Common myeloid progenitor, CD34-positive (primary cell): ENCODE measurements at regions not wholly inside any gene's neighbourhood (a gene's known extent, or its start where the extent isn't known, plus 50 kb on each side); places are given as distances from the start of the nearest gene placed in this dataset.

Experiments
- CTCF ChIA-PET: fragments of 350-600 bp; sonication (Branson Sonifier 250); formaldehyde crosslinking; loops from one replicate; lab custom pipeline; 2021; ENCODE audit warnings: antibody characterized with exemption; lab: Charles Lee
- POLR2A ChIA-PET: fragments of 350-600 bp; sonication (Branson Sonifier 250); formaldehyde crosslinking; loops from one replicate; lab custom pipeline; 2021; ENCODE audit warnings: antibody characterized with exemption; lab: Charles Lee
- DNase-seq, 3 donors: peaks; one replicate each; pipeline versions ENCODE4 v3.0.0 to v3.0.0-alpha.2; 2013
- H3K27ac ChIP-seq, 2 experiments: 1 replicate in 1 of 2; 2 replicates in 1 of 2; pipeline ENCODE4 v1.7.0; 2013; ENCODE audit warnings: inconsistent platforms in 2 of 2, low read length in 2 of 2, mild to moderate bottlenecking in 2 of 2, low read depth in 1 of 2, moderate library complexity in 1 of 2; ENCODE audit not compliant: severe bottlenecking in 2 of 2, insufficient read depth in 1 of 2, poor library complexity in 1 of 2
- H3K27me3 ChIP-seq, 5 experiments: replicated peaks in 2 of 5; 1 replicate in 3 of 5; 2 replicates in 2 of 5; pipeline versions ENCODE4 v1.6.1 to v1.7.0; 2013; ENCODE audit warnings: low read length in 4 of 5, mild to moderate bottlenecking in 2 of 5, moderate library complexity in 2 of 5, inconsistent platforms in 1 of 5; ENCODE audit not compliant: insufficient read depth in 5 of 5, control insufficient read depth in 4 of 5
- H3K36me3 ChIP-seq, 4 experiments: 1 replicate in 2 of 4; 2 replicates in 2 of 4; pipeline versions ENCODE4 v1.6.1 to v1.7.0; 2013; ENCODE audit warnings: low read length in 3 of 4, control low read depth in 1 of 4, mild to moderate bottlenecking in 1 of 4; ENCODE audit not compliant: control insufficient read depth in 4 of 4, insufficient read depth in 4 of 4
- H3K4me1 ChIP-seq, 4 experiments: 1 replicate in 3 of 4; 2 replicates in 1 of 4; pipeline versions ENCODE4 v1.6.1 to v1.7.1; 2013; ENCODE audit warnings: low read length in 3 of 4, mild to moderate bottlenecking in 3 of 4, control low read depth in 1 of 4, inconsistent platforms in 1 of 4, moderate library complexity in 1 of 4; ENCODE audit not compliant: control insufficient read depth in 4 of 4, insufficient read depth in 4 of 4; ENCODE audit errors: control extremely low read depth in 1 of 4
- H3K4me3 ChIP-seq, 7 experiments: 1 replicate in 4 of 7; 2 replicates in 3 of 7; pipeline versions ENCODE4 v1.5.1 to v1.7.0; 2013; ENCODE audit warnings: mild to moderate bottlenecking in 7 of 7, low read length in 6 of 7, moderate library complexity in 6 of 7, inconsistent platforms in 2 of 7, low read depth in 2 of 7, control low read depth in 1 of 7; ENCODE audit not compliant: insufficient read depth in 4 of 7, control insufficient read depth in 1 of 7; ENCODE audit errors: extremely low read depth in 1 of 7
- H3K9me3 ChIP-seq, 5 experiments: 1 replicate in 4 of 5; 2 replicates in 1 of 5; pipeline versions ENCODE4 v1.6.1 to v1.7.1; 2013; ENCODE audit warnings: low read length in 4 of 5, mild to moderate bottlenecking in 2 of 5, inconsistent platforms in 1 of 5, low read depth in 1 of 5, moderate library complexity in 1 of 5; ENCODE audit not compliant: control insufficient read depth in 4 of 5, insufficient read depth in 2 of 5; ENCODE audit errors: control extremely low read depth in 1 of 5
- WGBS: methylation state at CpG from one replicate; pipeline ENCODE4 v1.1.5; 2013; ENCODE audit not compliant: insufficient coverage; 5-methylcytosine and 5-hydroxymethylcytosine counted together

- DNase-seq, result no peak
- H3K27me3 ChIP-seq, result peaks cover 0 to 32% (median 8%) of the 10 kb centered on the region in 5 experiments
- no peak overlapping the region for H3K27ac ChIP-seq
- ChIA-PET POLR2A (no interaction called here), CTCF (no interaction called here)
- no peaks in the 10 kb centered on the region for H3K36me3 ChIP-seq
- H3K4me3 ChIP-seq, result no peak overlapping the region
- H3K9me3 ChIP-seq, result peaks cover 0 to 10% (median 2%) of the 10 kb centered on the region in 5 experiments
- H3K4me1 ChIP-seq, result no peaks in the 10 kb centered on the region
- WGBS, result no CpG with 5 or more reads among the region's 1 CpG
These were observed 568.2 kb upstream of the MGMT start for GRCh38 chr10:128898916-128899195.

- H3K9me3 ChIP-seq, result peaks cover 0 to 9% (median 2%) of the 10 kb centered on the region in 5 experiments
- H3K4me3 ChIP-seq, result no peak overlapping the region
- no peak for DNase-seq
- peaks cover 0 to 32% (median 8%) of the 10 kb centered on the region in 5 experiments for H3K27me3 ChIP-seq
- 100% methylated on average over 3 of the region's 4 CpGs for WGBS
- no peaks in the 10 kb centered on the region for H3K36me3 ChIP-seq
- no peaks in the 10 kb centered on the region for H3K4me1 ChIP-seq
- POLR2A ChIA-PET, result no interaction called here
- CTCF ChIA-PET, result no interaction called here
- no peak overlapping the region for H3K27ac ChIP-seq
These were observed 566.6 kb upstream of the MGMT start for GRCh38 chr10:128900456-128900855.

GRCh38 chr10:128901236-128901635 lies 565.8 kb upstream of the MGMT start:
- Histone ChIP-seq H3K4me3 (no peak overlapping the region), H3K36me3 (no peaks in the 10 kb centered on the region), H3K27me3 (peaks cover 0 to 28% (median 9%) of the 10 kb centered on the region in 5 experiments), H3K4me1 (no peaks in the 10 kb centered on the region), H3K27ac (no peak overlapping the region), H3K9me3 (peaks cover 0 to 9% (median 2%) of the 10 kb centered on the region in 5 experiments)
- CTCF ChIA-PET, result no interaction called here
- DNase-seq, result no peak
- POLR2A ChIA-PET, result no interaction called here

- H3K4me1 ChIP-seq, result no peaks in the 10 kb centered on the region
- 75% methylated on average over 1 of the region's 2 CpGs for WGBS
- peaks cover 0 to 24% (median 11%) of the 10 kb centered on the region in 5 experiments for H3K27me3 ChIP-seq
- H3K9me3 ChIP-seq, result peaks cover 0 to 9% (median 2%) of the 10 kb centered on the region in 5 experiments
- H3K36me3 ChIP-seq, result no peaks in the 10 kb centered on the region
- H3K27ac ChIP-seq, result no peak overlapping the region
- CTCF ChIA-PET, result no interaction called here
- H3K4me3 ChIP-seq, result no peak overlapping the region
- POLR2A ChIA-PET, result no interaction called here
- no peak for DNase-seq
These were observed 564.9 kb upstream of the MGMT start for GRCh38 chr10:128902031-128902710.

GRCh38 chr10:128907155-128907941 lies 559.7 kb upstream of the MGMT start:
- 94% methylated on average over 11 of the region's 20 CpGs for WGBS
- CTCF ChIA-PET, result interaction anchor here (0.6 kb wide), 2 partner anchors 11 to 16 kb away, joined by 3 read pairs; no protein-coding TSS in a partner anchor

GRCh38 chr10:128908099-128908498 lies 558.9 kb upstream of the MGMT start:
- DNase-seq, result peak; percentile 2 to 29 (median 14)
- Histone ChIP-seq H3K4me3 (no peak overlapping the region), H3K4me1 (peaks cover 0 to 3% (median 2%) of the 10 kb centered on the region in 4 experiments), H3K27ac (no peak overlapping the region), H3K27me3 (peaks cover 0 to 4% (median 0%) of the 10 kb centered on the region in 5 experiments), H3K9me3 (peaks cover 0 to 4% (median 0%) of the 10 kb centered on the region in 5 experiments), H3K36me3 (no peaks in the 10 kb centered on the region)
- 7% methylated on average over 4 of the region's 6 CpGs for WGBS
- POLR2A ChIA-PET, result interaction anchor here (0.6 kb wide), 1 partner anchor 608 kb away, joined by 4 read pairs; no protein-coding TSS in a partner anchor
- CTCF ChIA-PET, result interaction anchor here (0.6 kb wide), 2 partner anchors 12 to 15 kb away, joined by 3 read pairs; no protein-coding TSS in a partner anchor

More at GRCh38 chr10:128907155-128907941, 559.7 kb upstream of the MGMT start:
- no peak for DNase-seq
- no peak overlapping the region for H3K4me3 ChIP-seq
- H3K9me3 ChIP-seq, result peaks cover 0 to 7% (median 0%) of the 10 kb centered on the region in 5 experiments
- H3K36me3 ChIP-seq, result no peaks in the 10 kb centered on the region
- H3K27ac ChIP-seq, result no peak overlapping the region
- POLR2A ChIA-PET, result interaction anchor here (0.6 kb wide), 1 partner anchor 609 kb away, joined by 4 read pairs; no protein-coding TSS in a partner anchor
- H3K27me3 ChIP-seq, result peaks cover 0 to 5% (median 0%) of the 10 kb centered on the region in 5 experiments
- H3K4me1 ChIP-seq, result peaks cover 0 to 3% (median 2%) of the 10 kb centered on the region in 4 experiments

- DNase-seq, result no peak
- no peak overlapping the region for H3K4me3 ChIP-seq
- ChIA-PET POLR2A (no interaction called here), CTCF (interaction anchor here (1.0 kb wide), 1 partner anchor 14 kb away, joined by 3 read pairs; no protein-coding TSS in a partner anchor)
- peaks cover 0 to 3% (median 2%) of the 10 kb centered on the region in 4 experiments for H3K4me1 ChIP-seq
- peaks cover 0 to 3% (median 0%) of the 10 kb centered on the region in 5 experiments for H3K27me3 ChIP-seq
- no peak overlapping the region for H3K27ac ChIP-seq
- no peaks in the 10 kb centered on the region for H3K36me3 ChIP-seq
- WGBS, result 67% methylated on average over 3 of the region's 4 CpGs
- no peaks in the 10 kb centered on the region for H3K9me3 ChIP-seq
These were observed 558.5 kb upstream of the MGMT start for GRCh38 chr10:128908499-128908898.
